GM23338 (cell line): ENCODE measurements at regions not wholly inside any gene's neighbourhood (a gene's known extent, or its start where the extent isn't known, plus 50 kb on each side); places are given as distances from the start of the nearest gene placed in this dataset.

Experiments
- CREB1 ChIP-seq: fragments of 250-450 bp; sonication (Bioruptor Pico); IDR thresholded peaks from 2 replicates; pipeline ENCODE4 v1.5.0; 2020; ENCODE audit warnings: low read depth, mild to moderate bottlenecking, moderate library complexity
- EZH2 ChIP-seq: fragments of 200-600 bp; sonication (generic); IDR thresholded peaks from one replicate; pipeline ENCODE4 v1.8.0; 2017; ENCODE audit warnings: antibody characterized with exemption, mild to moderate bottlenecking, low read depth; ENCODE audit not compliant: unreplicated experiment
- ZNF331 ChIP-seq: fragments of 250-450 bp; sonication (Bioruptor Pico); IDR thresholded peaks from 2 replicates; pipeline ENCODE4 v1.5.0; 2020; ENCODE audit warnings: low read depth, mild to moderate bottlenecking, moderate library complexity
- TF ChIP-seq, protein P1 (sequence below): IDR thresholded peaks from one replicate; pipeline ENCODE4 v1.6.1; 2018; ENCODE audit warnings: antibody characterized with exemption; ENCODE audit not compliant: unreplicated experiment
- TF ChIP-seq, protein P2 (sequence below): fragments of 250-450 bp; sonication (Bioruptor Pico); IDR thresholded peaks from 2 replicates; pipeline ENCODE4 v1.5.0; 2020; ENCODE audit warnings: mild to moderate bottlenecking, moderate library complexity

DNA sequence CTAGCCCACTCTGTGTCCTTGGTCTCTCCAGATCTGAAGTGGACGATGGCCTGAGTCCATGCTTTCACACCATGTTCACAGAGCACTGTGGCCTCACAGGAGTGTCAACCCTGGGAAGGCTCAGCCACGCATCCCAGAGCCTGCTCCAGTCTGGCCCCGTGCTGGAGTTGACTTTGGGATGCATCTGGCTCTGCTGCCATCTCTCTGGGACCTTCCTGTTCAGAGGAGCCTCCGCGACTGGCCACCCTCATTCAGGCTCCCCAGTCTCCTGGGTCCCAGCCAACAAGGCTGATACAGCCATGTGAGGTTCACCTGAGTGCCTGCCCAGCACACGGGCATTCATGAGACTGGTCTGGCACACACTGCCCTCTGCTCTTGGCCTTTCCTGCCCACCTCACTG is 199.7 kb upstream of the RAB6C start (continued):
- TF ChIP-seq, protein P1, sequence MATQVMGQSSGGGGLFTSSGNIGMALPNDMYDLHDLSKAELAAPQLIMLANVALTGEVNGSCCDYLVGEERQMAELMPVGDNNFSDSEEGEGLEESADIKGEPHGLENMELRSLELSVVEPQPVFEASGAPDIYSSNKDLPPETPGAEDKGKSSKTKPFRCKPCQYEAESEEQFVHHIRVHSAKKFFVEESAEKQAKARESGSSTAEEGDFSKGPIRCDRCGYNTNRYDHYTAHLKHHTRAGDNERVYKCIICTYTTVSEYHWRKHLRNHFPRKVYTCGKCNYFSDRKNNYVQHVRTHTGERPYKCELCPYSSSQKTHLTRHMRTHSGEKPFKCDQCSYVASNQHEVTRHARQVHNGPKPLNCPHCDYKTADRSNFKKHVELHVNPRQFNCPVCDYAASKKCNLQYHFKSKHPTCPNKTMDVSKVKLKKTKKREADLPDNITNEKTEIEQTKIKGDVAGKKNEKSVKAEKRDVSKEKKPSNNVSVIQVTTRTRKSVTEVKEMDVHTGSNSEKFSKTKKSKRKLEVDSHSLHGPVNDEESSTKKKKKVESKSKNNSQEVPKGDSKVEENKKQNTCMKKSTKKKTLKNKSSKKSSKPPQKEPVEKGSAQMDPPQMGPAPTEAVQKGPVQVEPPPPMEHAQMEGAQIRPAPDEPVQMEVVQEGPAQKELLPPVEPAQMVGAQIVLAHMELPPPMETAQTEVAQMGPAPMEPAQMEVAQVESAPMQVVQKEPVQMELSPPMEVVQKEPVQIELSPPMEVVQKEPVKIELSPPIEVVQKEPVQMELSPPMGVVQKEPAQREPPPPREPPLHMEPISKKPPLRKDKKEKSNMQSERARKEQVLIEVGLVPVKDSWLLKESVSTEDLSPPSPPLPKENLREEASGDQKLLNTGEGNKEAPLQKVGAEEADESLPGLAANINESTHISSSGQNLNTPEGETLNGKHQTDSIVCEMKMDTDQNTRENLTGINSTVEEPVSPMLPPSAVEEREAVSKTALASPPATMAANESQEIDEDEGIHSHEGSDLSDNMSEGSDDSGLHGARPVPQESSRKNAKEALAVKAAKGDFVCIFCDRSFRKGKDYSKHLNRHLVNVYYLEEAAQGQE, result no peak
- no peak for TF ChIP-seq EZH2
- TF ChIP-seq, protein P2, sequence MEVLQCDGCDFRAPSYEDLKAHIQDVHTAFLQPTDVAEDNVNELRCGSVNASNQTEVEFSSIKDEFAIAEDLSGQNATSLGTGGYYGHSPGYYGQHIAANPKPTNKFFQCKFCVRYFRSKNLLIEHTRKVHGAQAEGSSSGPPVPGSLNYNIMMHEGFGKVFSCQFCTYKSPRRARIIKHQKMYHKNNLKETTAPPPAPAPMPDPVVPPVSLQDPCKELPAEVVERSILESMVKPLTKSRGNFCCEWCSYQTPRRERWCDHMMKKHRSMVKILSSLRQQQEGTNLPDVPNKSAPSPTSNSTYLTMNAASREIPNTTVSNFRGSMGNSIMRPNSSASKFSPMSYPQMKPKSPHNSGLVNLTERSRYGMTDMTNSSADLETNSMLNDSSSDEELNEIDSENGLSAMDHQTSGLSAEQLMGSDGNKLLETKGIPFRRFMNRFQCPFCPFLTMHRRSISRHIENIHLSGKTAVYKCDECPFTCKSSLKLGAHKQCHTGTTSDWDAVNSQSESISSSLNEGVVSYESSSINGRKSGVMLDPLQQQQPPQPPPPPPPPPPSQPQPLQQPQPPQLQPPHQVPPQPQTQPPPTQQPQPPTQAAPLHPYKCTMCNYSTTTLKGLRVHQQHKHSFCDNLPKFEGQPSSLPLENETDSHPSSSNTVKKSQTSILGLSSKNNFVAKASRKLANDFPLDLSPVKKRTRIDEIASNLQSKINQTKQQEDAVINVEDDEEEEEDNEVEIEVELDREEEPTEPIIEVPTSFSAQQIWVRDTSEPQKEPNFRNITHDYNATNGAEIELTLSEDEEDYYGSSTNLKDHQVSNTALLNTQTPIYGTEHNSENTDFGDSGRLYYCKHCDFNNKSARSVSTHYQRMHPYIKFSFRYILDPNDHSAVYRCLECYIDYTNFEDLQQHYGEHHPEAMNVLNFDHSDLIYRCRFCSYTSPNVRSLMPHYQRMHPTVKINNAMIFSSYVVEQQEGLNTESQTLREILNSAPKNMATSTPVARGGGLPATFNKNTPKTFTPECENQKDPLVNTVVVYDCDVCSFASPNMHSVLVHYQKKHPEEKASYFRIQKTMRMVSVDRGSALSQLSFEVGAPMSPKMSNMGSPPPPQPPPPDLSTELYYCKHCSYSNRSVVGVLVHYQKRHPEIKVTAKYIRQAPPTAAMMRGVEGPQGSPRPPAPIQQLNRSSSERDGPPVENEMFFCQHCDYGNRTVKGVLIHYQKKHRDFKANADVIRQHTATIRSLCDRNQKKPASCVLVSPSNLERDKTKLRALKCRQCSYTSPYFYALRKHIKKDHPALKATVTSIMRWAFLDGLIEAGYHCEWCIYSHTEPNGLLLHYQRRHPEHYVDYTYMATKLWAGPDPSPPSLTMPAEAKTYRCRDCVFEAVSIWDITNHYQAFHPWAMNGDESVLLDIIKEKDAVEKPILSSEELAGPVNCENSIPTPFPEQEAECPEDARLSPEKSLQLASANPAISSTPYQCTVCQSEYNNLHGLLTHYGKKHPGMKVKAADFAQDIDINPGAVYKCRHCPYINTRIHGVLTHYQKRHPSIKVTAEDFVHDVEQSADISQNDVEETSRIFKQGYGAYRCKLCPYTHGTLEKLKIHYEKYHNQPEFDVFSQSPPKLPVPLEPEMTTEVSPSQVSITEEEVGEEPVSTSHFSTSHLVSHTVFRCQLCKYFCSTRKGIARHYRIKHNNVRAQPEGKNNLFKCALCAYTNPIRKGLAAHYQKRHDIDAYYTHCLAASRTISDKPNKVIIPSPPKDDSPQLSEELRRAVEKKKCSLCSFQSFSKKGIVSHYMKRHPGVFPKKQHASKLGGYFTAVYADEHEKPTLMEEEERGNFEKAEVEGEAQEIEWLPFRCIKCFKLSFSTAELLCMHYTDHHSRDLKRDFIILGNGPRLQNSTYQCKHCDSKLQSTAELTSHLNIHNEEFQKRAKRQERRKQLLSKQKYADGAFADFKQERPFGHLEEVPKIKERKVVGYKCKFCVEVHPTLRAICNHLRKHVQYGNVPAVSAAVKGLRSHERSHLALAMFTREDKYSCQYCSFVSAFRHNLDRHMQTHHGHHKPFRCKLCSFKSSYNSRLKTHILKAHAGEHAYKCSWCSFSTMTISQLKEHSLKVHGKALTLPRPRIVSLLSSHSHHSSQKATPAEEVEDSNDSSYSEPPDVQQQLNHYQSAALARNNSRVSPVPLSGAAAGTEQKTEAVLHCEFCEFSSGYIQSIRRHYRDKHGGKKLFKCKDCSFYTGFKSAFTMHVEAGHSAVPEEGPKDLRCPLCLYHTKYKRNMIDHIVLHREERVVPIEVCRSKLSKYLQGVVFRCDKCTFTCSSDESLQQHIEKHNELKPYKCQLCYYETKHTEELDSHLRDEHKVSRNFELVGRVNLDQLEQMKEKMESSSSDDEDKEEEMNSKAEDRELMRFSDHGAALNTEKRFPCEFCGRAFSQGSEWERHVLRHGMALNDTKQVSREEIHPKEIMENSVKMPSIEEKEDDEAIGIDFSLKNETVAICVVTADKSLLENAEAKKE (CRISPR knock-in tag), result no peak
- TF ChIP-seq CREB1 (CRISPR knock-in tag), result no peak
- TF ChIP-seq ZNF331 (CRISPR knock-in tag), result no peak
